ENCODE measurements at regions not wholly inside any gene's neighbourhood (a gene's known extent, or its start where the extent isn't known, plus 50 kb on each side); places are given as distances from the start of the nearest gene placed in this dataset.
A peak's percentile ranks its signal among the peaks of the same experiment; 100 is the strongest.

- TF ChIP-seq CTCF (IDR thresholded peaks at IDR 0.05), result no peak
- no peaks in the 10 kb centered on the region for H3K36me3 ChIP-seq (ENCODE audit: control insufficient read depth, insufficient read depth, low read length)
- no peak overlapping the region for H3K27ac ChIP-seq
- peaks cover 8% of the 10 kb centered on the region for H3K4me1 ChIP-seq
- H3K9ac ChIP-seq, result no peak overlapping the region
- no peak overlapping the region for H3K4me2 ChIP-seq (ENCODE audit: low read length)
- no peak overlapping the region for H3K4me3 ChIP-seq (ENCODE audit: low read depth, low read length)
- H3K9me3 ChIP-seq (ENCODE audit: control insufficient read depth, low read length), result no peaks in the 10 kb centered on the region
- no peaks in the 10 kb centered on the region for H3K79me2 ChIP-seq
- peak overlapping the region; percentile 67 for H2AFZ ChIP-seq
- H3K27me3 ChIP-seq (ENCODE audit: control insufficient read depth, insufficient read depth, low read length), result no peaks in the 10 kb centered on the region
These were observed 71.7 kb upstream of the CEP85L start for GRCh38 chr6:118722829-118723813.

GRCh38 chr6:118720125-118720473, 68.7 kb upstream of the CEP85L start:
- H3K4me2 ChIP-seq (ENCODE audit: low read length), result no peak overlapping the region
- H3K9ac ChIP-seq, result no peak overlapping the region
- H3K9me3 ChIP-seq (ENCODE audit: control insufficient read depth, low read length), result no peaks in the 10 kb centered on the region
- H3K79me2 ChIP-seq, result no peaks in the 10 kb centered on the region
- H3K4me3 ChIP-seq (ENCODE audit: low read depth, low read length), result no peak overlapping the region
- no peaks in the 10 kb centered on the region for H3K36me3 ChIP-seq (ENCODE audit: control insufficient read depth, insufficient read depth, low read length)
- no peak overlapping the region for H2AFZ ChIP-seq
- TF ChIP-seq CTCF (IDR thresholded peaks at IDR 0.05), result no peak
- H3K4me1 ChIP-seq, result peaks cover 5% of the 10 kb centered on the region
- no peaks in the 10 kb centered on the region for H3K27me3 ChIP-seq (ENCODE audit: control insufficient read depth, insufficient read depth, low read length)
- H3K27ac ChIP-seq, result no peak overlapping the region

- Histone ChIP-seq H3K4me1 (peaks cover 5% of the 10 kb centered on the region), H3K27ac (no peak overlapping the region), H3K79me2 (no peaks in the 10 kb centered on the region), H3K4me2 (ENCODE audit: low read length) (no peak overlapping the region), H3K9ac (no peak overlapping the region), H3K4me3 (ENCODE audit: low read depth, low read length) (no peak overlapping the region), H2AFZ (peak overlapping the region; percentile 20), H3K36me3 (ENCODE audit: control insufficient read depth, insufficient read depth, low read length) (no peaks in the 10 kb centered on the region), H3K9me3 (ENCODE audit: control insufficient read depth, low read length) (no peaks in the 10 kb centered on the region), H3K27me3 (ENCODE audit: control insufficient read depth, insufficient read depth, low read length) (no peaks in the 10 kb centered on the region)
- no peak for TF ChIP-seq CTCF (IDR thresholded peaks at IDR 0.05)
These were observed 68.1 kb upstream of the CEP85L start for GRCh38 chr6:118719351-118720124.

GRCh38 chr6:118718903-118719302, 67.5 kb upstream of the CEP85L start:
- no peak for TF ChIP-seq CTCF (IDR thresholded peaks at IDR 0.05)
- Histone ChIP-seq H3K4me1 (peaks cover 3% of the 10 kb centered on the region), H3K27me3 (ENCODE audit: control insufficient read depth, insufficient read depth, low read length) (no peaks in the 10 kb centered on the region)

More at GRCh38 chr6:118718903-118719302, 67.5 kb upstream of the CEP85L start:
- Histone ChIP-seq H3K4me3 (ENCODE audit: low read depth, low read length) (no peak overlapping the region), H3K36me3 (ENCODE audit: control insufficient read depth, insufficient read depth, low read length) (no peaks in the 10 kb centered on the region), H3K9me3 (ENCODE audit: control insufficient read depth, low read length) (no peaks in the 10 kb centered on the region), H2AFZ (no peak overlapping the region), H3K79me2 (no peaks in the 10 kb centered on the region), H3K27ac (no peak overlapping the region), H3K4me2 (ENCODE audit: low read length) (no peak overlapping the region), H3K9ac (no peak overlapping the region)
